NCI-H460 (cell line): ENCODE measurements at regions not wholly inside any gene's neighbourhood (a gene's known extent, or its start where the extent isn't known, plus 50 kb on each side); places are given as distances from the start of the nearest gene placed in this dataset.
"Not testable (repeated sequence)": the region's sequence is repeated elsewhere in the genome, so short reads cannot be mapped to it uniquely, and the experiment has no call there.

Experiments
- DNase-seq: peaks from one replicate; pipeline ENCODE4 v3.0.0-alpha.2; 2016; ENCODE audit warnings: low read depth; ENCODE audit errors: extremely low read depth

GRCh38 chr9:117649126-117649525, 55.1 kb upstream of the TLR4 start:
- no peak for DNase-seq

GRCh38 chr9:117644932-117645636, 59.1 kb upstream of the TLR4 start:
- no peak for DNase-seq

- DNase-seq = peak; percentile 63
Observed at GRCh38 chr9:117644133-117644931, 59.9 kb upstream of the TLR4 start.

GRCh38 chr9:117643288-117643654, 60.9 kb upstream of the TLR4 start:
- DNase-seq = no peak

- not testable (repeated sequence) for DNase-seq
Observed at GRCh38 chr9:117642571-117643287, 61.5 kb upstream of the TLR4 start.

GRCh38 chr9:117636681-117637080, 67.5 kb upstream of the TLR4 start:
- DNase-seq = no peak

- no peak for DNase-seq
Observed at GRCh38 chr9:117625154-117625553, 79.0 kb upstream of the TLR4 start.

- no peak for DNase-seq
Observed at GRCh38 chr9:117624106-117624505, 80.1 kb upstream of the TLR4 start.

GRCh38 chr9:117622347-117622746, 81.9 kb upstream of the TLR4 start:
- no peak for DNase-seq

GRCh38 chr9:117616431-117616831, 87.8 kb upstream of the TLR4 start:
- no peak for DNase-seq

GRCh38 chr9:117612317-117612716, 91.9 kb upstream of the TLR4 start:
- no peak for DNase-seq

- no peak for DNase-seq
Observed at GRCh38 chr9:117597977-117598376, 106.2 kb upstream of the TLR4 start.

- no peak for DNase-seq
Observed at GRCh38 chr9:117596678-117597077, 107.5 kb upstream of the TLR4 start.

- no peak for DNase-seq
Observed at GRCh38 chr9:117595650-117596049, 108.6 kb upstream of the TLR4 start.

GRCh38 chr9:117587263-117587662, 116.9 kb upstream of the TLR4 start:
- no peak for DNase-seq

GRCh38 chr9:117574099-117574498, 130.1 kb upstream of the TLR4 start:
- DNase-seq = no peak

GRCh38 chr9:117564839-117565238, 139.4 kb upstream of the TLR4 start:
- DNase-seq = no peak

- no peak for DNase-seq
Observed at GRCh38 chr9:117561761-117562160, 142.4 kb upstream of the TLR4 start.

GRCh38 chr9:117555964-117556629, 141.2 kb upstream of the ASTN2 start:
- DNase-seq = peak; percentile 64

- DNase-seq = no peak
Observed at GRCh38 chr9:117552811-117553210, 138.0 kb upstream of the ASTN2 start.

- DNase-seq = no peak
Observed at GRCh38 chr9:117551171-117551570, 136.3 kb upstream of the ASTN2 start.
